ENCODE measurements at regions not wholly inside any gene's neighbourhood (a gene's known extent, or its start where the extent isn't known, plus 50 kb on each side); places are given as distances from the start of the nearest gene placed in this dataset.

GRCh38 chr5:143870362-143870761 is 58.4 kb downstream of the HMHB1 start:
- Histone ChIP-seq H3K4me3 (ENCODE audit: low read depth, low read length) (no peak overlapping the region), H3K36me3 (no peaks in the 10 kb centered on the region), H3K9me3 (no peaks in the 10 kb centered on the region), H3K4me1 (peaks cover under 1% of the 10 kb centered on the region; the same call in 1 of the 2 replicates), H3K27me3 (no peaks in the 10 kb centered on the region)
- TF ChIP-seq CTCF (IDR thresholded peaks at IDR 0.05; ENCODE audit: low read depth, low read length), result no peak
- DNase-seq, result no peak

- Histone ChIP-seq H3K27me3 (no peaks in the 10 kb centered on the region), H3K4me1 (no peaks in the 10 kb centered on the region)
- DNase-seq, result no peak
Measured at GRCh38 chr5:143870871-143871632, 59.1 kb downstream of the HMHB1 start.

GRCh38 chr5:143871672-143872071 is 59.7 kb downstream of the HMHB1 start:
- Histone ChIP-seq H3K4me3 (ENCODE audit: low read depth, low read length) (no peak overlapping the region), H3K27me3 (no peaks in the 10 kb centered on the region), H3K9me3 (no peaks in the 10 kb centered on the region), H3K36me3 (no peaks in the 10 kb centered on the region), H3K4me1 (no peaks in the 10 kb centered on the region)
- DNase-seq, result no peak
- TF ChIP-seq CTCF (IDR thresholded peaks at IDR 0.05; ENCODE audit: low read depth, low read length), result no peak

More at GRCh38 chr5:143870871-143871632, 59.1 kb downstream of the HMHB1 start:
- H3K36me3 ChIP-seq, result no peaks in the 10 kb centered on the region
- no peak for TF ChIP-seq CTCF (IDR thresholded peaks at IDR 0.05; ENCODE audit: low read depth, low read length)
- H3K4me3 ChIP-seq (ENCODE audit: low read depth, low read length), result no peak overlapping the region
- no peaks in the 10 kb centered on the region for H3K9me3 ChIP-seq

- TF ChIP-seq CTCF (IDR thresholded peaks at IDR 0.05; ENCODE audit: low read depth, low read length), result no peak
- Histone ChIP-seq H3K4me1 (no peaks in the 10 kb centered on the region), H3K4me3 (ENCODE audit: low read depth, low read length) (no peak overlapping the region), H3K27me3 (no peaks in the 10 kb centered on the region), H3K36me3 (no peaks in the 10 kb centered on the region), H3K9me3 (no peaks in the 10 kb centered on the region)
- no peak for DNase-seq
Measured at GRCh38 chr5:143874312-143874711, 62.4 kb downstream of the HMHB1 start.

GRCh38 chr5:143877196-143877595 is 65.2 kb downstream of the HMHB1 start:
- TF ChIP-seq CTCF (IDR thresholded peaks at IDR 0.05; ENCODE audit: low read depth, low read length), result no peak
- no peak for DNase-seq
- no peaks in the 10 kb centered on the region for H3K36me3 ChIP-seq

GRCh38 chr5:143878430-143878829 is 66.5 kb downstream of the HMHB1 start:
- H3K9me3 ChIP-seq, result no peaks in the 10 kb centered on the region

More at GRCh38 chr5:143877196-143877595, 65.2 kb downstream of the HMHB1 start:
- Histone ChIP-seq H3K4me1 (no peaks in the 10 kb centered on the region), H3K27me3 (no peaks in the 10 kb centered on the region), H3K4me3 (ENCODE audit: low read depth, low read length) (no peak overlapping the region), H3K9me3 (no peaks in the 10 kb centered on the region)

More at GRCh38 chr5:143878430-143878829, 66.5 kb downstream of the HMHB1 start:
- H3K27me3 ChIP-seq, result no peaks in the 10 kb centered on the region
- no peak for DNase-seq
- no peaks in the 10 kb centered on the region for H3K4me1 ChIP-seq
- no peak overlapping the region for H3K4me3 ChIP-seq (ENCODE audit: low read depth, low read length)
- no peak for TF ChIP-seq CTCF (IDR thresholded peaks at IDR 0.05; ENCODE audit: low read depth, low read length)
- no peaks in the 10 kb centered on the region for H3K36me3 ChIP-seq

Data from BE2C (cell line).